ENCODE measurements at regions not wholly inside any gene's neighbourhood (a gene's known extent, or its start where the extent isn't known, plus 50 kb on each side); places are given as distances from the start of the nearest gene placed in this dataset.

DNA sequence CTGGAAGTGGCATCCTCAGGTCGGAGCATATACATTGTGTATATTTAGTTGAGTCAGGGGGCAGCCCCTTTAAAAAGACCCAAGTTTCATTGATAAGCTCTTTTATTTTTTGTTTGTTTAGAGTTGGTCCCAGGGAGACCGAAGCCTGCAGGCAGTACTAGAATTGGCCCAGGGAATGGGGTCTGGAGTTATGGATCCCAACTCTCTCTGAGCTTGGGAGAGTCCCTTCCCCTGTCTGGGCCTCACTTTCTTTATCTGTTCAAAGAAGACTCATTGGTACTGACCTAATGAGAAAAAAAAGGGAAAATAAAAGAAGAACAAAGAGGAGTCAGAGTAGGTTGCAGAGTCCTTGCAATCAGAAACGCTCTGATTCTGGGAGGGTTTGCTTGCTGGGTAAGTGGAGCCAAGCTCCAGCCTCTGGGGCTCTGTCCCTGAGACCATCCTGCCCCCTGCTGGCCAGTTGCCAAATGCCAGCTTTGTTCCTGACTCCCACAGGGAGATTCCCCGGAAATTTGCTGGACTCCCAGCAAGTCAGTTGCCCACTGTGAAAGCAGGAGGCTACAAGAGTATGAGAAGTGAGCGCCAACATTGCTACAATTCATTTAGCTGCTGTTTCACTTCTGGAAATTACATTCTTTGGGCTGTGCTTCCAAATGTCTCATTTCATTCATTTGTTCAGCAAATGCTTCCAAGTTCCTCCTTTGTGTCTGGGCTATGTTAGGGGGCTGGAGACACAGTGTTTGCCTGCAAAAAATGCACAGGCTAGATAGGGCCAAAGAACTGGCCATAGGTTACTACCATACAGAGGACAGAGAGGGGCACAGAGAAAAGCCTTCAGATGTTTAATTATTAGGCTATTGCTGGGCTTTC, 156.2 kb downstream of the MELK start:
- DNase-seq = peak; percentile 22

DNA sequence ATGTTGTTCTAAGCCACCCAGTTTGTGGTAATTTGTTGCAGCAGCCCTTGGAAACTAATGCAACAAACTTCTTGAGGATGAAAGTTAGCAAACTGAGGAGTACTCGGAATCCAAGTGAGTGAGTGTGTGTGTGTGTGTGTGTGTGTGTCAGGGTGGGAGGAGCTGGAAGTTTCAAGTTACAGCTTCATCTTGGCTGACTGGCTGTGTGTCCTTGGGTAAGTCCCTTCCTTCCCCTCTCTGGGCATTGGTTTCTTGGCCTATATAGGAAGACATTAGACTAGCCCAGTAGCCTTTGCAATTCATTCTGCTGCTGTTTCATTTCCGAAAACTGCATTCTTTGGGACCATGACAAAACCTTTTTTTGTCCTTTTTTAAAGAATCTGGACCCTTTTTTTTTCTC, 157.2 kb downstream of the MELK start:
- no peak for DNase-seq

DNA sequence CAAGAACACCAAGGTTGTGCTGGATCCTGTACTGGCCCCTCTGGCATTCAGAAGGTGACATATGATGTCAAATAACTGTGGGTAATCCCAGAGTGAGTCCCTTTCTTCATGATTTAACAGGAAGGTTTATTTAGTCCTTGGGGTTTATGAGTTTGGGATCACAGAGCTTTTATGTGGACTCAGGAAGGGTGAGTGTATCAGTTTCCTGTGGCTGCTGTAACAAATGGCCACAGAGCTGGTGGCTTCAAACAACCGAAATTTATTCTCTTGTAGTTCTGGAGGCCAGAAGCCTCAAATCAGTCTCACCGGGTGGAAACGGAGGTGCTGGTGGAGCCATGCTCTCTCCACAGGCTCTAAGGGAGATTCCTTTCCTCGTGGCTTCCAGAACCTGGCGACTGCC, 157.7 kb downstream of the MELK start:
- DNase-seq = no peak

DNA sequence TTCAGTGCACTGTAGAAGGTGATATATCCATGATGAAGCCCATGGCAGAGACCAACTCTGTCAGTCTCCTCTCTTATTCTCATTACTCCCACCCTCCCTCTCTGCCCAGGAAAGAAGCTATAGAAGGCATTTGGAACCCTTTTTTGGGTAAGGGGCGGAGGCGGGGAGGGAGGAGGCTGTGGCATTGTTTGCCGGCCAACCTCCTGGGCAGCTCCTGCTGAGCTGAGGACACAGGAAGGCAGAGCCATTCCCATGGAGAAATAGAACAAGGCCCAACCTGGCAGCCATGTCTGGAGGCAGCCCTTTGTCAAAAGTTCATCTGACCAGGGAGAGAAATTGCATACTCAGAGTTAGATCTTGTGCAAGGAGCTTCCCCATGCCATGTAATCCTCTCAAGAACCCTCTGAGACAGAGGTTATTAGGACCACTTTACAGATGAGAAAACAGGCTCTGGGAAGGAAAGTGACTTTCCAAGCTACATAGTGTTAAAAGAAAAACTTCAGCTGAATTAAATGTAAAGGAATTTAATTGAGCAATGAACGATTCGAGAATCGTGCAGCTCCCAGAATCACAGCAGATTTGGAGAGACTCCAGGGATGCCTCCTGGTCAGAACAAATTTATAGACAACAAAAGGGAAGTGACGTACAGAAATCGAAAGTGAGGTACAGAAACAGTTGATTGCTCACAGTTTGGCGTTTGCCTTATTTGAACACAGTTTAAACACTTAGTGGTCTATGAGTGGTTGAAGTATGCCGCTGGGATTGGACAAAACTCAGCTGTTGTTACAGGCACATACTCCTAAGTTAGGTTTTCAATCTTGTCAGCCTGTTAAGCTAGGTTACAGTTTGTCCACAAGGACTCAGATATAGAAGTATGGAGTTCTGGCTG, 158.6 kb downstream of the MELK start:
- DNase-seq = no peak

DNA sequence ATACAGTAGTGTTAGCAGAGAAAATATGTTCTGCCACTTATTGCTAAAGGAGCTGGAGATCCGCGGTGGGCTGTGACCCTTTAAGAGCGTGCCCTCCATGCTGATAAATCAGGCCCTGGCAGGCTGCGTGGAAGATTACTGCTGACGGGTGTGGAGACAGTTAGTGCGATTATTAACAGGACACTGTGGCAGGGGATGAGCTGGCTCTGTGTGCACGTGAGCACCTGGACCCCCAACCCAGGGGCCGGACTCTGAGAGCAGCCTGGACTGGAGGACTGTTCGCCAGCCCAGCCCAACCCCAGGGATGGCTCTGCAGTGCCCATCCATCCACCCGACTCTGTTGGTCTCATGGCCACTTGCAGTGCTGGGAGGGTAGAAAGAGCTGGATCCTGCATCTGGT, 162.0 kb downstream of the MELK start:
- no peak for DNase-seq

DNA sequence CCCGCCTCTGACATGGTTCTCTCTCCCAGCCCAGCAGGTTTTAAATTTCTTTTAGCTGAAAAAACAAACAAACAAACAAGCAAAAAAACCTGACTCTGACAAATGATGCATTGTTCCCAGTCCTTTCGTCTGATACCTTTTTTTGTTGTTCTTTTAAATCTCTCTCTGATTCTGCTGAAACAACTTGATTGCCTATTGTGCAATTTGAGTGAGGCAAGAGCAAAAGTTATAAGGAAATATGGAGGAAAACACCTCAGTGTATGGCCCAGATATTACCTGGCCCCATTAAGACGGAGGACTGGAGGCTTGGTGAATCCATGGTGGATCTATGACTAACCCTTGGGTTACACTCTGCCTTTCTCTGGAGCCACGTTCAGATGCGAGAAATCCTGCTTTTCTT, 164.0 kb downstream of the MELK start:
- no peak for DNase-seq

DNA sequence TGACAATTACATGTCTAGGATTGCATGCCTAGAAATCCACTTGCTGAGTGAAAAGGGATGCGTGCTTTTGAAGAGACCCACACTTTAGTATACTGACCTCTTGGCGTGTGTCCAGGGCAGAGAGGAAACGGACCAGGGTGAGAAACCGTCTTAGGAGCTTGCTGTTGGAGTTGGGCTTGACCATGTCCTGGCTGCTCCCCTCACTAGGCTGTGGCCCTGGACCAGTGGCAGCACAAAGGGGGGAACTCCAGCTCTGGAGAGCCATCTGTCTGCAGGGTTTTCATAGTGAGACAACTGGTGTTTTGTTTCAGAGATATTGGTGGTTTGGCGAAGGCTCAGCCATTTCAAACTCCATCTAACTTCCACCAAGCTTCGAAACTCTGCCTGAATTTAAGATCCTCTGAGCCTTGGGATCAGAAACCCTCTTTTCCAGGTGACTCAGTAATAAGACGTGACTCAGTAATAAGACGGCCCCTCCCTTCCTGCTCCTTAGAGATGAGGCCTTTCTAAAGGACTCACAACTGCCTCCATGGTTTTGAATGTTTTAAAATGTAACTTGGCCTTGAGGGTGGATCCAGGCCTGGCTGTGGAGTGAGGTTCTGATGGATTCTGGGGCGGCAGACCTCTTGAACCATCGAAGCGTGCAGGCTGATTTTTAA, 165.8 kb downstream of the MELK start:
- DNase-seq = no peak

DNA sequence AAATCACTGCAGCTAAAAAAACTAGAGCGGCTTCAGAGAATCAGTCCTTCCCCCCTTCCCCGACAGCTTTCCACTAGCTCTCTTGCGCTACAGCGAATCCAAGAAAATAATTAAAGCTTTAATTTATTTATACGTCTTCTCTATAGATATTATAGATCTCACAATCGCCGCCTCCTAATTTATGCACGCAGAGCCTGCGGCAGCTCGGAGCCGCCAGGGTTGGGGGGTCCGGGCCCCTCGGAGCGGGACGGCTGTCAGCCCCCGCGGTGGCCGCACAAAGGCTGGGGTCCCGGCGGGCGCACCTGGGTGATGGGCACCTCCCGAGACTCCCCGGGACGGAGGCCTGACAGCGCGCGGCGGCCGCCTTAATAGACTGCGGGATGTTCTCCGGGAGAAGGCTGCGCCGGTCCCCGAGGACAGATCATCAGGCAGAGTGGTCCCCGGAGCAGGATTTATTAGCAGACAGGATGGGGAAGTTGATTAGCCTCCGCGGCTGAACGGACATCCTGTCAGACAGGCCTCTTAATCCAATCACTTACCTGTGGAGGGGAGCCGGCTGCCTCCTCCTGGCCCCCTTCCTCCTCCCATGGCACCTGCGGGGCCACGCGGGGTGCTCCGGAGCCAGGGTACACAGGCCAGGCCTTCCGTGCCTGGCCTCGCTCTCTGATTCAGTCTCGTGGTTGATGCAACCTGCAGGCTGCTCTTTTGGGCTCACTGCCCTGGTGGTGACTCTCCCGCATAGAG, 166.8 kb downstream of the MELK start:
- no peak for DNase-seq

DNA sequence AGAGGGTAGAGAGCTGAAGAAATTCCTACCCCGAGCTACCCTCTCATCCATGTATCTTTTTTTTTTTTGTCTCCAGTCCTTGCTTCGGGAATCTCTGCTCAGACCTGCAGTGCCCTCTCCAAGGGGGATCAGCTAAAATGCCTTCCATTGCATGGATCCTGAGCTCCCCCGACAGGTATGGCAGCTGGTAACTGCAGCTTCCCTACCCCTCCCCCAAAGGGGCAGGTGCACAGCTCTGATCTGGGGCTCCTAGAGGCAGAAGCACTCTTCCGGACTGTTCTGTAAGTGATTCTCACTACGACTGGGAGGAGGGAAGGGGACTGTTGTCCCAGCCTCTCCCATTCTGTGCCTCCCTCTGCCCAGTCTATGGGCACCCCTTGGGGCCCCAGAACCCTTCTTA, 169.6 kb downstream of the MELK start:
- DNase-seq = no peak

DNA sequence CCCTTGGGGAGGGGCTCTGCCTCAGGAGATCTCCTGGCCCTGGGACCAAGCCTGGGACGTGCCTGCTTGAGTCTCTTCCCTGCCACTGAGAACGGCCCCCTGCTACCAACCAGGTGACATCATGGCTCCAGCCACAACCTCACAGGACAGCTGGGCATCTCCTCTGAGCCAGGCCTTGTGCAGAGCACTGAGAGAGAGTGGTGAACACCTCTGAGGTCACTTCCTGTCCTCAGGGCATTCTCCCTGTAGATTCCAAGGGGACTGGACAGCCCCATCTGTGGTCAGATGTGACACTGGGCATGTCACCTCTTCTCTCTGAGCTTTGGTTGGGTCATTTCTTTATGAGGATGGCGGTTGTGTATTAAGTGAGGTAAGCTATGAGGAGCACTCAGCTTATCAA, 172.0 kb downstream of the MELK start:
- DNase-seq = no peak

DNA sequence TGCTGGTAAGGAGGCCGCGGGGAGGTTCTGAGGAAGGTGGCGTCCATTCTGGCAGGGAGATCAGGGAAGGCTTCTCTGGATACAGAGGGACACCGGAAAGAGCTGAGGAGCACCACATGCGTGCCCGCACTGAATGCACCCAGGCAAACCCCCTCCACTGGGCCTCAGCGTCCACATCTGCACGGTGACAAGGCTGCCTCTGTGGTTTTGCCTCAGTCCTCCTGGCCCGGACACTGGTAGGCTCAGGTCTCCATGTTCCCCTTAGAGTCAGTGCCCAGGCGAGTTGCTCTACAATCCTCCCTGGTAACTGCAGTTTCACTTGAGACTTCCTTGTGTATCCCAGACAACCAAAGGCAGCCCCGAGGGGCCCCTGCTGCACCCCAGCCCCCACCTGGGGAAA, 173.3 kb downstream of the MELK start:
- no peak for DNase-seq

DNA sequence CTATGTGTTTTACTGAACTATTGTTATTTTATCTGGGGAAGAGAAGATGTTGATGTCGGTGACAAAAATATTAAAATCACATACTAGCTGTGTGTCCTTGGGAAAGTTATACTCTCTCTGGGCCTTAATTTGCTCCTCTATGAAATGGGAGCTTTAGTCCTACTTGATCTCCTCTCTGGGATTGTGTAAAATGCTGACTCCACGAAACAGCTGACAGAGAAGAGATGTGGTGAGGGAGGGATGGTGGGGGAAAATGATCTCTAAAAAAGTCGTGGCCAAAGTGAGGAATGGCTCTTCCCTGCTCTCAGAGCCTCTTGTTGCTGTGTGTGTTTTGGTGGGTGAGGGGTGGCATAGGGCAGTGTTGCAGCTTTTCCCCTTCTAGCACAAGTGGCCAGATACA, 173.7 kb downstream of the MELK start:
- no peak for DNase-seq

DNA sequence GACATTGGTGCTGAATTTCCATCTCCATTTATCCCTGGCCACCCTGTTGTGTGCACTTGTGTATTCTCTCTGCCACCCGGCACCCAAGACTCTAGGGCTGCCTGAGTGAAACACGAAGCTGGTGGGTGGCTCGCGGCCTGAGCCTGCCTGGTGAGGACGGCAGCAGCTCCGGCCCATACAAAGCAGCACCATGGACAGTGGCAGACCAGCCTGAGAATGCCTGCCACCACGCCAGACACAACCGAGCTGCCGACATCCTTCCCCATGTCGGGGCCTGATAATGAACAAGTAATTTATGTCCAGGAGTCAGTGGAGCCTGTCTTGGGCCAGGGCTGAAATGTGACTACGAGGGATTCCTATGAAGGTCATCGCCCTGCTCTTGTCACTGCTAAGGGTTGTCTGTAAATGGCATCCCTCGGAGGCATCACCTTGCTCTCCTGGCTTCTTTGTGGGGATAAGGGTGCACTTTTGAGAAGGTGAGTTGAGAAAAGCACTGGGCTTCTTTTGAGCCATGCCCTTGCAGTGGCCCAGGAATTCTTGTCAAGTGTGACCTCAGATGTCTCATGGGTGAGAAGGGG, 175.7 kb downstream of the MELK start:
- DNase-seq = no peak

DNA sequence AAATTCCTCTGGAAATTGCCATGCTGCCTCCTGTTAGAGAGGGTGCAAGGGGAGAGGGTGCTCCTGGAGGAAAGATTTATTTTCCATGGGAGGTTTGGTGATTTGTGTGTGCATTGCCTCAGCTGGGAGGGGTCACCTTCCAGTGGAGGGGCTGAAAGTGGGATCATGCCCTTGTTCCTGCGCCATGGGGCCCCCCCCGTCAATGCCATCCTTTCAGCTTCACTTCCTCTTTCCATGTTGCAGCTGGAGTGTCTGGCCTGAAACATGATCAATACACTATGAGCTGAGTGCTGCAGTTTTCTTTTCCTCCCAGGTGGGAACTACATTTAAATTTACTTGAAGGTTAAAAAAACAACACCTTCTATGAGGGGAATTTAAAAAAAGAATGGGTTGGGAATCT, 176.8 kb downstream of the MELK start:
- DNase-seq = no peak

DNA sequence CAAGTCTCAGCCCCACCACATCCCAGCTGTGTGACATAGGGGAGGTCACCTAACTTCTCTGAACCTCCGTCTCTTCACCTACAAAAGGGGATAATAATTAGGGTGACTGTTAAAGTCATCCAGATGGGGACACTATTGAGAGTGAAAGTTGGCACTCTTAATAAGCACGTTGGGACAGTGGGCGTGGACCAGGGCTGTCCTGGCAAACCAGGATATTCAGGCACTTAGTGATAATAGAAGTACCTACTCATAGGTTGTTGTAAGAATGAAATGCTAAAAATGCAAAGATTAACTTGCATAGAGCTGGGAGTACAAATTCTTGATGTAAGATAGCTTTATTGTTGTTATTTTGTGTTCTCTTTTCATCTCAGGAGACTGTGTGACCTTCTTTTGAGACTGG, 177.9 kb downstream of the MELK start:
- no peak for DNase-seq

DNA sequence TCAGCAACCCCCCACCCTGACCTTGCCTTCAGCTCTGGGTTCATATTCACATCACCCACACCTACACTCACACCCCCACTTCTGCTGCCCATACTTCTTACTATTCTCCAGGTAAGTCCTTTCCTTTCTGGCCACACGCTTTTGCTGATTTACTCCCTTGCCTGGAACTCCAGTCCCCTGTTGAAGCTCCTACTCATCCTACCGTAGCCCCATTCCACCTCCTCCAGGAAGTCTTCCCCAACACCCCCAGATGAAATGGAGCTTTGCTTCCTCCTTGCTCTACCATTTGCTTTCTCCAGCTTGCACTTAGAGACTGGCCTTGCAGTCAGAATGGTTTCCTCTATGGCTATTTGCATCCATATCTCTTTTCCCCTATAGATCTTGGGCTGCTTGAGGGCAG, 182.3 kb downstream of the MELK start:
- DNase-seq = no peak

DNA sequence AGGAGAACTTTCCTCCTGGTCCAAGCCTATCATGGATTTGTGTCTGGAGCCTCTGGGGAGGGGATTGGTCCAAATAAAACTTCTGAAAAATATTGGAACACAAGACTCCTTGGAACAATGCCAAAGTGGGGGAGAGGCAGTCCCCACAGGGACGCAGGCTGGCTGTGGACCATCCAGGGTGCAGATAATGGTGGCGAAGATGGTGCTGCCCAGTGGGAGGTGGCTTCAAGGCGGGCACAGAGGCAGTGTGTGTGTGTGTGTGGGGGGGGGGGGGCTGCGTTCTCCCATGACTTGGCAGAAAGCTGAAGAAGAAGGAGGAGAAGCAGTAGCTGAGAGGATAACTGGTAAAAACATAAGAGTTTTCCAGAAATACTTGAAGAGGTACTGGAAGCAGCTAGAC, 186.4 kb downstream of the MELK start:
- DNase-seq = no peak

DNA sequence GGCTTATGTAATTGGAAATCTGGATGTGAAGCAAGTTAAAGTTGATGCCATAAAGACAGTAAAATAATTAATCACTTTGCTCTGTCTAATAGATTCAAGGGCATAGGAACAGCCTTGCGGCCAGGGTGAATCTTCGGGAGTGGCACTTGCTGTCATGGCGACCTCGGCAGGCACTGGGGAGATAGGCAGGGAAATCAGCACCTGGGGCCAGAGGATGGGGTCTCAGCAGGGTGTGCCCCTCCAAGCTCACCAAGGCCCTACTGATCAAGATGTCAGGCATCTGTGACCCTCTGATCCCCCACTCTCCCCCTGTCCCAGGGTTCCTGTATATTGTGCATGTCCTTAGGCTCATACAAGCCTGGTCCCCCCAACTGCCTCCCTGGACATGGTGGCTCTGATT, 187.3 kb downstream of the MELK start:
- no peak for DNase-seq

DNA sequence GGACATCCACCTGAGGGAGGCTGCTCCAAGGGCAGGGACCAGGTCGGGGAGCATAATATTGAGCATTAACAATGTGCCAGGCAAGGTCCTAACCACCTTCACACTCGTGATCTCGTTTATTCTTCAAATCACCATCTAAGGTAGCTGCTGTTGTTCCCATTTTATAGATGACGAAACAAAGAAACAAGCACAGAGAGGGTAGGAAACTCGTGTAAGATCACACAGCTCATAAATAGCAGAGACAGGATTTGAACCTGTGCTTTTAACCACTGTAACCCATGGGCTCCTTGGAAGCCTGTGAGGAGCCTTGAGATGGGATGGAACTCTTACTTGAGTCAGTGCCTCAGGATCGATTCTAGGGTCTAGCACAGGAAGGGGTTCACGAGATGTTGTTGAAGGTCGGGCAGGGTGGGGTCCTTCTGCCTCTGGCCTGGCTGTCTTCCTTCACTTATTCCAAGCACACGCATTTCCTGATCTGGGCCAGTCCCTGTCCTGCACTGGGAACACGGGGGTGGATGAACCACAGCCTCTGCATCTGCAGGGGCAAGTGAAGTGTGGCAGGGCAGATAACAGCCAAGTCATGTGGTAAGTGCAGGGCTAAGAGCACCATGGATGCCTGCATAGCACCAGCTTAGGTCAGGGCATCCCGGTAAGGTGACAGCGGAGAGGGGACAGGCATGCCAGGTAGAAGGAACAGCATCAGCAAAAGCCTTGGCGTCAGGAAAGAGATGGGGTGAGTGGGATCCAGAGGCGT, 188.1 kb downstream of the MELK start:
- no peak for DNase-seq

DNA sequence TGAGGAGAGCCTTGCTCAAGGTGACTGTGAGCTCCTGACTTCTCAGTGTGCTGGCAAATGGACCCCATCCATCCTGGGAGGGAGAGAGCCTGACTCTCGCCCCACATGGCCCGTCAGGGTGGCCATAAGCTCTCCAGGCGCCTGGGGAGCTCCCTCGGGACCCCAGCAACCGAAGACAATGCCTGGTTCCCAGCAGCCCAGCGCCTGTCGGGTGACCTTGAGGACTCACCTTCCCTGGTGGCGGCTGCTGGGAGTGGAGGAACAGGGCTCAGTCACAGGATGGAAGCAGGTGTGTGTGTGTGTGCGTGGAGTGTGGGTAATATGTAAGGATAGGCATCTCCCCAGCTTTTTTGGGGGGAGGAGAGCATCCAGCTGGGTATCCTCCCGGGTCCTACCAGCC, 190.3 kb downstream of the MELK start:
- no peak for DNase-seq

DNA sequence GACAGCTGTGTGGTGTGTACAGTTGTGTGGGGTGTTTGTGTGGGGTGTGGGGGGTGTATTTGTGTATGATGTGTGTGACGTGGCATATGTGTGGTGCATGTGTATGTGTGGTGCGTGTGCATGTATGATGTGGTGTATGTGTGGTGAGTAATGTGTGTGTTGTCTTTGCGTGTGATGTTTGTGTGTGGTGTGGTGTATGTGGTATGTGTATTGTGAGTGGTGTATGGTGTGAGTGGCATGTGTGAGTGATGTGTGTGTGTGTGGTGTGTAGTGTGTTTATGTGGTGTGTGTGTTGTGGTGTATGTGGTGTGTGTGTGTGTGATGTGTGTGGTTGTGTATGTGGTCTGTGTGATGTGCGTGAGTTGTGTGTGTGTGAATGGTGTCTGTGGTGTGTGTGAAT, 191.1 kb downstream of the MELK start:
- DNase-seq = no peak
